Endodermal cell (in vitro differentiated cells): ENCODE measurements at regions not wholly inside any gene's neighbourhood (a gene's known extent, or its start where the extent isn't known, plus 50 kb on each side); places are given as distances from the start of the nearest gene placed in this dataset.

Source experiments
- DNase-seq: peaks from one replicate; pipeline ENCODE4 v3.0.0-alpha.2; 2017
- H3K27ac ChIP-seq: 2 replicates; pipeline ENCODE4 v1.5.1; 2013; ENCODE audit warnings: mild to moderate bottlenecking, low read depth, low read length, moderate library complexity
- H3K27me3 ChIP-seq: 2 replicates; pipeline ENCODE4 v1.6.1; 2013; ENCODE audit warnings: mild to moderate bottlenecking, low read length, moderate library complexity; ENCODE audit not compliant: insufficient read depth, control insufficient read depth, poor library complexity, severe bottlenecking
- H3K36me3 ChIP-seq: 2 replicates; pipeline ENCODE4 v1.7.0; 2013; ENCODE audit warnings: mild to moderate bottlenecking, low read length, moderate library complexity; ENCODE audit not compliant: control insufficient read depth, insufficient read depth
- H3K4me1 ChIP-seq: one replicate; pipeline ENCODE4 v1.7.0; 2013; ENCODE audit warnings: low read length; ENCODE audit not compliant: control insufficient read depth, insufficient read depth
- H3K4me3 ChIP-seq: 2 replicates; pipeline ENCODE4 v1.5.1; 2013; ENCODE audit warnings: mild to moderate bottlenecking, low read length, moderate library complexity
- H3K9ac ChIP-seq: 2 replicates; pipeline ENCODE4 v1.6.1; 2013; ENCODE audit warnings: mild to moderate bottlenecking, low read length, moderate library complexity; ENCODE audit not compliant: poor library complexity, severe bottlenecking; ENCODE audit errors: extremely low read depth
- H3K9me3 ChIP-seq: 2 replicates; pipeline ENCODE4 v1.6.1; 2013; ENCODE audit warnings: mild to moderate bottlenecking, low read length, moderate library complexity; ENCODE audit not compliant: control insufficient read depth
- H3K27ac Mint-ChIP-seq: 2 replicates; pipeline ENCODE4 v1.8.0; 2020; ENCODE audit warnings: mixed read lengths
- H3K27me3 Mint-ChIP-seq: 2 replicates; pipeline ENCODE4 v1.8.0; 2021; ENCODE audit warnings: mild to moderate bottlenecking, mixed read lengths; ENCODE audit not compliant: insufficient read depth
- H3K36me3 Mint-ChIP-seq: 2 replicates; pipeline ENCODE4 v1.8.0; 2020; ENCODE audit warnings: low read depth, mixed read lengths
- H3K4me1 Mint-ChIP-seq: 2 replicates; pipeline ENCODE4 v1.8.0; 2020; ENCODE audit warnings: mixed read lengths
- H3K4me3 Mint-ChIP-seq: 2 replicates; pipeline ENCODE4 v1.8.0; 2020; ENCODE audit warnings: mild to moderate bottlenecking, moderate library complexity, mixed read lengths
- H3K9me3 Mint-ChIP-seq: 2 replicates; pipeline ENCODE4 v1.8.0; 2020; ENCODE audit warnings: mild to moderate bottlenecking, mixed read lengths
- CTCF ChIP-seq: fragments of 200-600 bp; sonication (generic); conservative IDR thresholded peaks from 2 replicates; pipeline ENCODE4 v1.5.0; 2021; ENCODE audit warnings: antibody characterized with exemption, mild to moderate bottlenecking
- WGBS, 2 experiments: methylation state at CpG; one replicate each; pipeline versions ENCODE4 v1.1.5 to v1.1.7; 2013; ENCODE audit warnings: missing lambda C conversion rate in 2 of 2, mixed read lengths in 1 of 2; ENCODE audit not compliant: insufficient coverage in 1 of 2, insufficient read length in 1 of 2; 5-methylcytosine and 5-hydroxymethylcytosine counted together

- Histone ChIP-seq H3K27ac (no peak overlapping the region), H3K4me1 (peaks cover 2% of the 10 kb centered on the region), H3K4me3 (no peak overlapping the region), H3K9me3 (peaks cover 5% of the 10 kb centered on the region), H3K27me3 (no peaks in the 10 kb centered on the region), H3K9ac (no peak overlapping the region), H3K36me3 (no peaks in the 10 kb centered on the region)
- no peak for TF ChIP-seq CTCF
- 94 to 95% methylated on average over 10 of the region's 10 CpGs for WGBS, 2 experiments
- Mint-ChIP-seq H3K27me3 (peaks cover 5% of the 10 kb centered on the region), H3K9me3 (peaks cover 6% of the 10 kb centered on the region), H3K4me3 (no peak overlapping the region), H3K4me1 (peaks cover 18% of the 10 kb centered on the region), H3K36me3 (no peaks in the 10 kb centered on the region), H3K27ac (no peak overlapping the region)
- DNase-seq: peak; percentile 26
Observed at GRCh38 chr14:101082436-101083384, 179.2 kb upstream of the RTL1 start.

DNA sequence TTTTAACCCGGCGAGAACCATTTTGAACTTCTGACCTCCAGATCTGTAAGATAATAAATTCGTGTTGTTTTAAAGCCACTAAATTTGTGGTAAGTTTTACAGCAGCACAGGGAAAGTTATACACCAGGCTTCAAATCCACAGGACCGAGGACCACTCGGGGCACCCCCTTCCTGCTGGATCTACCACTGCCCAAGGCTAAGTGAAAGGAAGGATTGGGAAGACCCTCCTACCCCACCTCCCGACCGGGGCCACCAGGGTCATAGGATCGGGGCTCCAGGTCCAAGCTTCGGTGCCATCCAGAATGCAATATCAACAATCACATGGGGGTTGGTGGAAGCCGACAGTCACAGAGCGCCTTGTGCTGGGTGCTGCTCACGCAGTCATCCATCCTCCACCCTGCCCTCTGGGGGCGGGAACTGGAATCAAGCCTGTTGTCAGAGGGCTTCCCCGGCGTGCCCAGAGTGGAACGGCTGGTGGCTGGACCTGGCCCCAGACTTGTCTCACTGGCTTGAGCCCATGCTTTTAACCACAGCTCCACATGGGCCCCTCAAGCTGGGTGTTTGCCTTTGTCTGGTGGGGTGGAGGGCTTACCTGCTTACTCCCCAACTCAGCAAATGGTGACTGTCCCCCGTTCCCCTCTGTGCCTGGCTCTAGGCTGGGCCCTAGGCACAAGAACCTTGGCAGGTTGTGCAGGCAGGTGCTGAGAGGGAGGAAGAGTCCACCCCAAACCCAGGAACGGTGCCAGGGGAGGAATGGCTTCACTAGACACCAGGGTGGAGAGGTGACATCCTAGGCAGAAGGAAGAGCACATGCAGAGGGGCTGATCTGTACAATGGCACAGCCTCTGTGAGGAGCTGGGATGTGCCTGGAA is 180.3 kb upstream of the RTL1 start:
- no peaks in the 10 kb centered on the region for H3K27me3 ChIP-seq
- no peak overlapping the region for H3K27ac ChIP-seq
- no peak overlapping the region for H3K4me3 Mint-ChIP-seq
- H3K36me3 ChIP-seq: no peaks in the 10 kb centered on the region
- H3K36me3 Mint-ChIP-seq: no peaks in the 10 kb centered on the region
- H3K9me3 Mint-ChIP-seq: peaks cover 6% of the 10 kb centered on the region
- peaks cover 3% of the 10 kb centered on the region for H3K27me3 Mint-ChIP-seq
- H3K9ac ChIP-seq: no peak overlapping the region
- peaks cover 11% of the 10 kb centered on the region for H3K4me1 Mint-ChIP-seq
- WGBS, 2 experiments: 88 to 93% methylated on average over 11 to 18 of the region's 18 CpGs
- H3K27ac Mint-ChIP-seq: no peak overlapping the region
- peak; percentile 69 for TF ChIP-seq CTCF
- H3K9me3 ChIP-seq: peaks cover 5% of the 10 kb centered on the region
- no peak overlapping the region for H3K4me3 ChIP-seq
- H3K4me1 ChIP-seq: no peaks in the 10 kb centered on the region
- peak; percentile 89 for DNase-seq

DNA sequence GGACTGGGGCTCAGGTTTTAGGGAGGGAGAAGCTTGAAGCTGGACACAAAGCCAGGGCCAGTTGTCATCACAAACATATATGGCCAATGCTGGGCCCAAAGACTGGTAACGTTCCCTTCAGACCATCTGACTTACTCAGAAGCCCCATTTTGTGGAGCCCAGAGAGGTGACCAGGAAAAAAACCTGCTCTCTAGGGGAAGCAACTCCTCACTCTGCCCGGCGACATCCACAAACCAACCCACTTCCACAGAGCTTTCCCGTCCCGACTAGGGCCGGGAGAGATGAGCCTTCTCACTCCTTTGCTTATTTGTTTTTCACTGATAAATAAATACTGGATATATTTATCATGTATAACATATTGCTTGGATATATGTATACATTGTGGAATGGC is 180.9 kb upstream of the RTL1 start:
- Mint-ChIP-seq H3K36me3 (no peaks in the 10 kb centered on the region), H3K4me3 (no peak overlapping the region), H3K27ac (no peak overlapping the region), H3K9me3 (peaks cover 6% of the 10 kb centered on the region), H3K4me1 (peaks cover 10% of the 10 kb centered on the region), H3K27me3 (peaks cover 2% of the 10 kb centered on the region)
- TF ChIP-seq CTCF: no peak
- no peak for DNase-seq
- Histone ChIP-seq H3K27me3 (no peaks in the 10 kb centered on the region), H3K4me3 (no peak overlapping the region), H3K27ac (no peak overlapping the region), H3K9me3 (peaks cover 5% of the 10 kb centered on the region), H3K36me3 (no peaks in the 10 kb centered on the region), H3K4me1 (no peaks in the 10 kb centered on the region), H3K9ac (no peak overlapping the region)
- 94 to 100% methylated on average over 3 to 6 of the region's 6 CpGs for WGBS, 2 experiments
